HEK293 (cell line): ENCODE measurements at regions not wholly inside any gene's neighbourhood (a gene's known extent, or its start where the extent isn't known, plus 50 kb on each side); places are given as distances from the start of the nearest gene placed in this dataset.

Source experiments
- CTCF ChIA-PET: fragments of 350-600 bp; formaldehyde crosslinking; extraction: SDS; loops from one replicate; lab custom pipeline; 2021; ENCODE audit warnings: antibody characterized with exemption; lab: Yijun Ruan, JAX
- POLR2A ChIA-PET: fragments of 300-600 bp; formaldehyde crosslinking; extraction: SDS; loops from one replicate; lab custom pipeline; 2020; ENCODE audit warnings: antibody characterized with exemption, inconsistent platforms; lab: Yijun Ruan, JAX
- H3K27ac ChIP-seq: fragments of 200-500 bp; sonication (Bioruptor generic); 2 replicates; pipeline ENCODE4 v1.5.1; 2014; ENCODE audit warnings: low read depth, low read length, control low read depth, inconsistent platforms; ENCODE audit errors: extremely low read depth
- H3K36me3 ChIP-seq, 2 experiments: fragments of 200-500 bp in 1 of 2; sonication (Bioruptor generic) in 1 of 2; 1 replicate in 1 of 2; 2 replicates in 1 of 2; pipeline ENCODE4 v1.5.1; 2014 to 2017; ENCODE audit warnings: inconsistent platforms in 2 of 2, low read length in 2 of 2; ENCODE audit not compliant: control insufficient read depth in 2 of 2, insufficient read depth in 1 of 2
- H3K4me1 ChIP-seq: fragments of 200-500 bp; sonication (Bioruptor generic); 2 replicates; pipeline ENCODE4 v1.5.1; 2014; ENCODE audit warnings: mild to moderate bottlenecking, low read length, inconsistent platforms; ENCODE audit not compliant: control insufficient read depth, insufficient read depth
- H3K4me3 ChIP-seq: 2 replicates; pipeline ENCODE4 v1.5.1; 2011; ENCODE audit warnings: low read depth, mild to moderate bottlenecking, control low read depth, low read length, moderate library complexity
- H3K9me3 ChIP-seq: fragments of 200-500 bp; sonication (Bioruptor generic); 2 replicates; pipeline ENCODE4 v1.5.1; 2014; ENCODE audit warnings: low read depth, low read length, inconsistent platforms; ENCODE audit not compliant: control insufficient read depth, insufficient read depth
- KLF9 ChIP-seq: fragments of 450-650 bp; formaldehyde crosslinking; IDR thresholded peaks from 2 replicates; pipeline ENCODE4 v1.5.1; 2016; ENCODE audit warnings: missing biosample characterization, missing genetic modification characterization, low read depth
- OVOL3 ChIP-seq: fragments of 450-650 bp; formaldehyde crosslinking; IDR thresholded peaks from 2 replicates; pipeline ENCODE4 v1.5.1; 2016; ENCODE audit warnings: missing biosample characterization, missing genetic modification characterization
- TRIM28 ChIP-seq: IDR thresholded peaks from 2 replicates; pipeline ENCODE4 v1.6.1; 2011; ENCODE audit warnings: low read length, control low read depth, borderline replicate concordance
- ZBTB7A ChIP-seq: fragments of 450-650 bp; formaldehyde crosslinking; IDR thresholded peaks from 2 replicates; pipeline ENCODE4 v1.5.1; 2016; ENCODE audit warnings: low read depth, missing biosample characterization, missing genetic modification characterization
- ZFP69B ChIP-seq: fragments of 450-650 bp; formaldehyde crosslinking; IDR thresholded peaks from 2 replicates; pipeline ENCODE4 v1.5.1; 2016; ENCODE audit warnings: missing biosample characterization, missing genetic modification characterization
- ZNF16 ChIP-seq: fragments of 450-650 bp; formaldehyde crosslinking; IDR thresholded peaks from 2 replicates; pipeline ENCODE4 v1.5.1; 2016; ENCODE audit warnings: low read depth, missing biosample characterization, missing genetic modification characterization
- ZNF221 ChIP-seq: fragments of 450-650 bp; formaldehyde crosslinking; IDR thresholded peaks from 2 replicates; pipeline ENCODE4 v1.5.1; 2017; ENCODE audit warnings: missing biosample characterization, missing genetic modification characterization, borderline replicate concordance
- ZNF394 ChIP-seq: fragments of 450-650 bp; formaldehyde crosslinking; IDR thresholded peaks from 2 replicates; pipeline ENCODE4 v1.5.1; 2016; ENCODE audit warnings: missing biosample characterization, missing genetic modification characterization, mild to moderate bottlenecking, moderate library complexity, borderline replicate concordance
- ZNF521 ChIP-seq: fragments of 450-650 bp; formaldehyde crosslinking; IDR thresholded peaks from 2 replicates; pipeline ENCODE4 v1.5.1; 2017; ENCODE audit warnings: missing biosample characterization, mild to moderate bottlenecking, missing genetic modification characterization
- ZNF585B ChIP-seq: fragments of 450-650 bp; formaldehyde crosslinking; IDR thresholded peaks from 2 replicates; pipeline ENCODE4 v1.5.1; 2016; ENCODE audit warnings: missing biosample characterization, missing genetic modification characterization
- ZNF596 ChIP-seq: fragments of 450-650 bp; IDR thresholded peaks from 2 replicates; pipeline ENCODE4 v1.5.0; 2018; ENCODE audit warnings: missing biosample characterization, mild to moderate bottlenecking, missing genetic modification characterization, moderate library complexity
- ZNF623 ChIP-seq: fragments of 450-650 bp; formaldehyde crosslinking; IDR thresholded peaks from 2 replicates; pipeline ENCODE4 v1.5.1; 2016; ENCODE audit warnings: missing biosample characterization, missing genetic modification characterization
- ZNF664 ChIP-seq: fragments of 450-650 bp; formaldehyde crosslinking; IDR thresholded peaks from 2 replicates; pipeline ENCODE4 v1.5.1; 2016; ENCODE audit warnings: missing biosample characterization, missing genetic modification characterization
- ZNF747 ChIP-seq: fragments of 450-650 bp; formaldehyde crosslinking; IDR thresholded peaks from 2 replicates; pipeline ENCODE4 v1.5.1; 2016; ENCODE audit warnings: missing biosample characterization, missing genetic modification characterization
- ZNF776 ChIP-seq: fragments of 450-650 bp; formaldehyde crosslinking; IDR thresholded peaks from 2 replicates; pipeline ENCODE4 v1.5.0; 2017; ENCODE audit warnings: missing biosample characterization, missing genetic modification characterization, borderline replicate concordance
- ZNF785 ChIP-seq: fragments of 450-650 bp; formaldehyde crosslinking; IDR thresholded peaks from 2 replicates; pipeline ENCODE4 v1.5.1; 2016; ENCODE audit warnings: missing biosample characterization, missing genetic modification characterization
- ZSCAN16 ChIP-seq: fragments of 450-650 bp; formaldehyde crosslinking; IDR thresholded peaks from 2 replicates; pipeline ENCODE4 v1.5.1; 2016; ENCODE audit warnings: missing biosample characterization, missing genetic modification characterization
- TF ChIP-seq, protein P1 (sequence below): fragments of 450-650 bp; formaldehyde crosslinking; IDR thresholded peaks from 2 replicates; pipeline ENCODE4 v1.5.1; 2016; ENCODE audit warnings: missing biosample characterization, missing genetic modification characterization
- TF ChIP-seq, protein P2 (sequence below): fragments of 450-650 bp; formaldehyde crosslinking; IDR thresholded peaks from 2 replicates; pipeline ENCODE4 v1.5.1; 2016; ENCODE audit warnings: missing biosample characterization, missing genetic modification characterization
- TF ChIP-seq, protein P3 (sequence below): fragments of 450-650 bp; formaldehyde crosslinking; IDR thresholded peaks from 2 replicates; pipeline ENCODE4 v1.5.1; 2016; ENCODE audit warnings: missing biosample characterization, missing genetic modification characterization
- TF ChIP-seq, protein P4 (sequence below): fragments of 450-650 bp; formaldehyde crosslinking; IDR thresholded peaks from 2 replicates; pipeline ENCODE4 v1.5.1; 2017; ENCODE audit warnings: missing biosample characterization, missing genetic modification characterization

DNA sequence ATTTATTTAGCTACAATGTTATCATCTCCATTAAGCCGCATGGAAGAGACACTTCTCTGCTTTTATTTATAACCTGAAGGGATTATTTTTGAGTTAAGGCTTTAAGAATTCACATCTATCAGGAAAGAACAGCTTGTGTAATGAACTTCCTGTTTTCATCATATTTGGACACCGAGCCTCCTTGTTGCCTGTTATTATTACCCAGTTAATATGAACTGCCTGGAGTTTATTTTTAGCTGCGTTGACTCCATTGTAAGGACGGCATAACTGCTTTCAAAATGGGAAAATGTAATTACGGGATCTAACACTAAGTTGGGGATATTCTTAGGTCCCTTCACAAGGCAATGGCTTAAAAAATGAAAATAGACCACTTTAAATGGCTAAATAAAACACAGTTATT is 89.0 kb upstream of the NR4A3 start (continued):
- TF ChIP-seq ZNF776 (tag by site-specific recombination) (no peak), ZNF394 (no peak), ZNF16 (tag by site-specific recombination) (no peak), ZNF785 (tag by site-specific recombination) (no peak), ZNF585B (tag by site-specific recombination) (no peak), ZNF596 (tag by site-specific recombination) (no peak), ZFP69B (tag by site-specific recombination) (no peak), ZSCAN16 (tag by site-specific recombination) (no peak), ZNF623 (tag by site-specific recombination) (no peak)
- TF ChIP-seq, protein P1, sequence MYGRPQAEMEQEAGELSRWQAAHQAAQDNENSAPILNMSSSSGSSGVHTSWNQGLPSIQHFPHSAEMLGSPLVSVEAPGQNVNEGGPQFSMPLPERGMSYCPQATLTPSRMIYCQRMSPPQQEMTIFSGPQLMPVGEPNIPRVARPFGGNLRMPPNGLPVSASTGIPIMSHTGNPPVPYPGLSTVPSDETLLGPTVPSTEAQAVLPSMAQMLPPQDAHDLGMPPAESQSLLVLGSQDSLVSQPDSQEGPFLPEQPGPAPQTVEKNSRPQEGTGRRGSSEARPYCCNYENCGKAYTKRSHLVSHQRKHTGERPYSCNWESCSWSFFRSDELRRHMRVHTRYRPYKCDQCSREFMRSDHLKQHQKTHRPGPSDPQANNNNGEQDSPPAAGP: no peak

DNA sequence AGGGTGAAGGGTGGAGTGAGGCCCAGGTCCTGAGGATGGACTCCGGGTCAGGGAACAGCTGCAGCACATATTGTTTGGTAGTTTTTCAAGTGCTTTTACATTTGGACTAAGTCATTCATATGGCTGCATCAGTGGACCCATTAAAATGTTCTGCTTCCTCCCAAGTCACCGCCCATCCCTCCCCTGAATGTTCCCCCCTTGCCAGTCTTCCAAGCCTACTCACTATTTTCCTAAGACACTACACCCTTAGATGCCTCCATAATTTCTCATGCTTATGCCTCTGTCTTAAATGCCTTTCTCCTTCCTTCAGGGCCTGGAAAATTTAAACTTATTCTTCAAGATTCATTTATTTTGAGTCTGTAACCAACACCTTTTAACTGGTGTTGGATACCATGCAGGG is 86.6 kb upstream of the NR4A3 start:
- no peaks in the 10 kb centered on the region for H3K4me1 ChIP-seq
- POLR2A ChIA-PET: no interaction called here
- CTCF ChIA-PET: no interaction called here
- no peak for TF ChIP-seq OVOL3 (tag by site-specific recombination)
- TF ChIP-seq ZNF521 (tag by site-specific recombination): no peak
- no peak for TF ChIP-seq ZNF664 (tag by site-specific recombination)
- TF ChIP-seq TRIM28: no peak
- no peak for TF ChIP-seq ZNF747 (tag by site-specific recombination)
- no peak for TF ChIP-seq ZNF221 (tag by site-specific recombination)
- TF ChIP-seq, protein P2, sequence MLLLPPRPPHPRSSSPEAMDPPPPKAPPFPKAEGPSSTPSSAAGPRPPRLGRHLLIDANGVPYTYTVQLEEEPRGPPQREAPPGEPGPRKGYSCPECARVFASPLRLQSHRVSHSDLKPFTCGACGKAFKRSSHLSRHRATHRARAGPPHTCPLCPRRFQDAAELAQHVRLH (tag by site-specific recombination): no peak
- TF ChIP-seq ZBTB7A (tag by site-specific recombination): no peak
- TF ChIP-seq, protein P3, sequence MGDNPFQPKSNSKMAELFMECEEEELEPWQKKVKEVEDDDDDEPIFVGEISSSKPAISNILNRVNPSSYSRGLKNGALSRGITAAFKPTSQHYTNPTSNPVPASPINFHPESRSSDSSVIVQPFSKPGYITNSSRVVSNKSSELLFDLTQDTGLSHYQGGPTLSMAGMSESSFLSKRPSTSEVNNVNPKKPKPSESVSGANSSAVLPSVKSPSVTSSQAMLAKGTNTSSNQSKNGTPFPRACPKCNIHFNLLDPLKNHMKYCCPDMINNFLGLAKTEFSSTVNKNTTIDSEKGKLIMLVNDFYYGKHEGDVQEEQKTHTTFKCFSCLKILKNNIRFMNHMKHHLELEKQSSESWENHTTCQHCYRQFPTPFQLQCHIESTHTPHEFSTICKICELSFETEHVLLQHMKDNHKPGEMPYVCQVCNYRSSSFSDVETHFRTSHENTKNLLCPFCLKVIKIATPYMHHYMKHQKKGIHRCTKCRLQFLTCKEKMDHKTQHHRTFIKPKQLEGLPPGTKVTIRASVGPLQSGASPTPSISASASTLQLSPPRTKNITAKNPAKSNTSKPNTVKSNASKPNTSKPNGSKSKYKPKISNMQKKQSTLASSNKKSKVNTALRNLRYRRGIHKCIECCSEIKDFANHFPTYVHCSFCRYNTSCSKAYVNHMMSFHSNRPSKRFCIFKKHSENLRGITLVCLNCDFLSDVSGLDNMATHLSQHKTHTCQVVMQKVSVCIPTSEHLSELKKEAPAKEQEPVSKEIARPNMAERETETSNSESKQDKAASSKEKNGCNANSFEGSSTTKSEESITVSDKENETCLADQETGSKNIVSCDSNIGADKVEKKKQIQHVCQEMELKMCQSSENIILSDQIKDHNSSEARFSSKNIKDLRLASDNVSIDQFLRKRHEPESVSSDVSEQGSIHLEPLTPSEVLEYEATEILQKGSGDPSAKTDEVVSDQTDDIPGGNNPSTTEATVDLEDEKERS (tag by site-specific recombination): no peak
- TF ChIP-seq KLF9: no peak
- no peak for TF ChIP-seq ZNF785 (tag by site-specific recombination)
- TF ChIP-seq, protein P4, sequence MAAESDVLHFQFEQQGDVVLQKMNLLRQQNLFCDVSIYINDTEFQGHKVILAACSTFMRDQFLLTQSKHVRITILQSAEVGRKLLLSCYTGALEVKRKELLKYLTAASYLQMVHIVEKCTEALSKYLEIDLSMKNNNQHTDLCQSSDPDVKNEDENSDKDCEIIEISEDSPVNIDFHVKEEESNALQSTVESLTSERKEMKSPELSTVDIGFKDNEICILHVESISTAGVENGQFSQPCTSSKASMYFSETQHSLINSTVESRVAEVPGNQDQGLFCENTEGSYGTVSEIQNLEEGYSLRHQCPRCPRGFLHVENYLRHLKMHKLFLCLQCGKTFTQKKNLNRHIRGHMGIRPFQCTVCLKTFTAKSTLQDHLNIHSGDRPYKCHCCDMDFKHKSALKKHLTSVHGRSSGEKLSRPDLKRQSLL (tag by site-specific recombination): no peak
- TF ChIP-seq, all 188 proteins: peak for 0
- no peaks in the 10 kb centered on the region for H3K36me3 ChIP-seq
- H3K27ac ChIP-seq: no peak overlapping the region
- H3K4me3 ChIP-seq: no peak overlapping the region
- no peaks in the 10 kb centered on the region for H3K9me3 ChIP-seq
